GM12878 (cell line): ENCODE measurements at regions not wholly inside any gene's neighbourhood (a gene's known extent, or its start where the extent isn't known, plus 50 kb on each side); places are given as distances from the start of the nearest gene placed in this dataset.

Experiments
- ATAC-seq: fragments of 200-7000 bp; cut with Tn5 transposase; 3 replicates; pipeline ENCODE4 v1.9.1; 2020; ENCODE audit warnings: mild to moderate bottlenecking, moderate library complexity
- BruUV-seq: library from RNA; stranded (reverse); fragments of 400-500 nt; replicated peaks from 2 replicates; lab custom pipeline; 2021; lab: Mats Ljungman, UMichigan
- CTCF ChIA-PET: fragments of 300-600 bp; sonication (Branson Sonifier 250); formaldehyde crosslinking; extraction: SDS; loops from one replicate; lab custom pipeline; 2021; ENCODE audit warnings: inconsistent platforms; lab: Yijun Ruan, JAX
- POLR2A ChIA-PET: fragments of 350-600 bp; formaldehyde crosslinking; extraction: SDS; loops from one replicate; lab custom pipeline; 2021; ENCODE audit warnings: inconsistent platforms; lab: Charles Lee
- RAD21 ChIA-PET: fragments of 300-600 bp; sonication (Branson Sonifier 250); formaldehyde crosslinking; loops from one replicate; lab custom pipeline; 2023; ENCODE audit warnings: antibody characterized with exemption; ENCODE audit not compliant: unreplicated experiment; lab: Charles Lee
- SMC1A ChIA-PET: fragments of 300-600 bp; sonication (Branson Sonifier 250); formaldehyde crosslinking; loops from one replicate; lab custom pipeline; 2023; ENCODE audit not compliant: unreplicated experiment, uncharacterized antibody; lab: Charles Lee
- DNase-seq: peaks from one replicate; pipeline ENCODE4 v3.0.0-alpha.2; 2011; ENCODE audit warnings: low read depth, low spot score
- FAIRE-seq: peaks from 3 replicates; lab custom pipeline; 2011; peaks lifted over from hg19 to GRCh38; lab: Jason Lieb, UNC
- H2AFZ ChIP-seq: 2 replicates; pipeline ENCODE4 v1.6.0; 2011; ENCODE audit warnings: low read depth, low read length, control low read depth; ENCODE audit not compliant: control insufficient read depth
- H3K27ac ChIP-seq: 2 replicates; pipeline ENCODE4 v1.5.1; 2011; ENCODE audit warnings: control low read depth; ENCODE audit not compliant: control insufficient read depth, insufficient read depth
- H3K27me3 ChIP-seq, 2 experiments: replicated peaks in 1 of 2; 2 replicates each; pipeline versions ENCODE4 v1.6.0 to v1.6.1; 2011; ENCODE audit warnings: low read length in 1 of 2; ENCODE audit not compliant: control insufficient read depth in 2 of 2, insufficient read depth in 2 of 2
- H3K36me3 ChIP-seq, 2 experiments: 2 replicates each; pipeline ENCODE4 v1.5.1; 2011; ENCODE audit warnings: low read length in 1 of 2; ENCODE audit not compliant: control insufficient read depth in 2 of 2, insufficient read depth in 2 of 2
- H3K4me1 ChIP-seq: 2 replicates; pipeline ENCODE4 v1.6.1; 2011; ENCODE audit warnings: mild to moderate bottlenecking, low read length, moderate library complexity, mixed read lengths; ENCODE audit not compliant: control insufficient read depth, insufficient read depth
- H3K4me2 ChIP-seq: 2 replicates; pipeline ENCODE4 v1.6.0; 2011; ENCODE audit warnings: control low read depth; ENCODE audit not compliant: control insufficient read depth, insufficient read depth
- H3K4me3 ChIP-seq: fragments of 200-600 bp; sonication (generic); 2 replicates; pipeline ENCODE4 v1.5.1; 2016
- H3K79me2 ChIP-seq: 2 replicates; pipeline ENCODE4 v1.6.0; 2011; ENCODE audit warnings: low read length; ENCODE audit not compliant: control insufficient read depth, insufficient read depth
- H3K9ac ChIP-seq: 2 replicates; pipeline ENCODE4 v1.8.0; 2011; ENCODE audit warnings: low read length, control low read depth, mixed read lengths; ENCODE audit not compliant: control insufficient read depth, insufficient read depth
- H3K9me3 ChIP-seq: replicated peaks from 3 replicates; pipeline ENCODE4 v1.5.1; 2011; ENCODE audit warnings: mild to moderate bottlenecking, low read length; ENCODE audit not compliant: control insufficient read depth, insufficient read depth
- H4K20me1 ChIP-seq: 2 replicates; pipeline ENCODE4 v1.6.0; 2011; ENCODE audit not compliant: control insufficient read depth, insufficient read depth
- ATF3 ChIP-seq: IDR thresholded peaks from 2 replicates; pipeline ENCODE4 v1.6.1; 2011; ENCODE audit warnings: low read depth, mild to moderate bottlenecking, low read length, moderate library complexity, borderline replicate concordance; ENCODE audit errors: extremely low read depth
- EGR1 ChIP-seq, 2 experiments: IDR thresholded peaks; 1 replicate in 1 of 2; 2 replicates in 1 of 2; pipeline ENCODE4 v1.6.1; 2011 to 2012; ENCODE audit warnings: low read depth in 2 of 2, low read length in 2 of 2, borderline replicate concordance in 1 of 2, mild to moderate bottlenecking in 1 of 2, moderate library complexity in 1 of 2
- ESRRA ChIP-seq: IDR thresholded peaks from 2 replicates; pipeline ENCODE4 v1.6.1; 2012; ENCODE audit warnings: mild to moderate bottlenecking, low read length, improper control_type of control experiment
- GATAD2B ChIP-seq: fragments of 450-650 bp; conservative IDR thresholded peaks from 2 replicates; pipeline ENCODE4 v1.6.1; 2017; ENCODE audit warnings: low read depth, mild to moderate bottlenecking, moderate library complexity
- HDAC2 ChIP-seq: fragments of 200-600 bp; sonication (generic); IDR thresholded peaks from 2 replicates; pipeline ENCODE4 v1.6.1; 2017
- KDM1A ChIP-seq: fragments of 200-600 bp; sonication (generic); IDR thresholded peaks from 2 replicates; pipeline ENCODE4 v1.6.1; 2016; ENCODE audit warnings: borderline replicate concordance
- LARP7 ChIP-seq: fragments of 450-650 bp; IDR thresholded peaks from 2 replicates; pipeline ENCODE4 v1.6.1; 2017; ENCODE audit warnings: mild to moderate bottlenecking
- MEF2A ChIP-seq: IDR thresholded peaks from 2 replicates; pipeline ENCODE4 v1.6.1; 2011; ENCODE audit warnings: low read depth, mild to moderate bottlenecking, low read length, moderate library complexity; ENCODE audit not compliant: insufficient read depth
- MTA2 ChIP-seq: fragments of 450-650 bp; IDR thresholded peaks from 2 replicates; pipeline ENCODE4 v1.6.1; 2016; ENCODE audit warnings: low read depth, mild to moderate bottlenecking, moderate library complexity
- NBN ChIP-seq: fragments of 450-650 bp; IDR thresholded peaks from 2 replicates; pipeline ENCODE4 v1.6.1; 2016
- POLR2AphosphoS2 ChIP-seq: IDR thresholded peaks from 2 replicates; pipeline ENCODE4 v1.6.1; 2011; ENCODE audit warnings: low read depth, mild to moderate bottlenecking, low read length, improper control_type of control experiment, moderate library complexity
- SIN3A ChIP-seq: IDR thresholded peaks from 2 replicates; pipeline ENCODE4 v1.6.1; 2012; ENCODE audit warnings: low read depth, low read length, improper control_type of control experiment
- SKIL ChIP-seq: fragments of 450-650 bp; IDR thresholded peaks from 2 replicates; pipeline ENCODE4 v1.6.1; 2017; ENCODE audit warnings: mild to moderate bottlenecking, low read depth, inconsistent platforms; ENCODE audit not compliant: poor library complexity, severe bottlenecking
- SREBF2 ChIP-seq: IDR thresholded peaks from 2 replicates; pipeline ENCODE4 v1.6.1; 2012; ENCODE audit warnings: mild to moderate bottlenecking, low read length
- TAF1 ChIP-seq: IDR thresholded peaks from 2 replicates; pipeline ENCODE4 v1.6.1; 2011; ENCODE audit warnings: mild to moderate bottlenecking, low read depth, low read length, borderline replicate concordance
- ZBTB4 ChIP-seq: fragments of 450-650 bp; formaldehyde crosslinking; IDR thresholded peaks from 2 replicates; pipeline ENCODE4 v1.4.0; 2022; ENCODE audit warnings: mild to moderate bottlenecking, moderate library complexity
- ZNF217 ChIP-seq: fragments of 450-650 bp; IDR thresholded peaks from 2 replicates; pipeline ENCODE4 v1.6.1; 2017; ENCODE audit warnings: antibody characterized with exemption, mild to moderate bottlenecking
- ZNF24 ChIP-seq: fragments of 450-650 bp; IDR thresholded peaks from 2 replicates; pipeline ENCODE4 v1.6.1; 2017; ENCODE audit warnings: antibody characterized with exemption, mild to moderate bottlenecking
- WGBS: methylation state at CpG from one replicate; pipeline ENCODE4 v1.1.6; 2016; ENCODE audit warnings: low lambda C conversion rate; ENCODE audit not compliant: insufficient replicate concordance, insufficient coverage; ENCODE audit errors: missing lambda C conversion rate; 5-methylcytosine and 5-hydroxymethylcytosine counted together
- in situ Hi-C: fragments of 300-500 bp; cut with MboI; formaldehyde crosslinking; loops from 9 replicates; pipeline ENCODE4 v1.14.3; 2018; ENCODE audit warnings: mixed read lengths
- intact Hi-C: fragments of 100-400 bp; cut with micrococcal nuclease; formaldehyde crosslinking; loops from one replicate; pipeline ENCODE4 v1.14.2; 2022; ENCODE audit not compliant: unreplicated experiment
- TF ChIP-seq, protein P1 (sequence below): fragments of 450-650 bp; IDR thresholded peaks from 2 replicates; pipeline ENCODE4 v1.6.1; 2017; ENCODE audit warnings: mild to moderate bottlenecking

GRCh38 chr5:58207076-58207475 lies 252.8 kb downstream of the PLK2 start (continued):
- TF ChIP-seq ZBTB4 (CRISPR knock-in tag) (no peak), GATAD2B (no peak), ZNF24 (no peak), ATF3 (no peak), POLR2AphosphoS2 (no peak), HDAC2 (no peak), LARP7 (no peak), NBN (no peak), TAF1 (no peak), ESRRA (no peak)

GRCh38 chr5:58204966-58205365 lies 254.9 kb downstream of the PLK2 start:
- CTCF ChIA-PET: interaction anchor here (1.7 kb wide), 1 partner anchor 256 kb away, joined by 5 read pairs; no protein-coding TSS in a partner anchor
- POLR2A ChIA-PET: no interaction called here
- no peaks in the 10 kb centered on the region for H3K79me2 ChIP-seq
- DNase-seq (no peak), ATAC-seq (no peak), FAIRE-seq (no peak)
- H3K36me3 ChIP-seq: no peaks in the 10 kb centered on the region
- H2AFZ ChIP-seq: no peak overlapping the region
- RAD21 ChIA-PET: no interaction called here
- no peaks in the 10 kb centered on the region for H3K4me1 ChIP-seq
- H3K4me2 ChIP-seq: no peak overlapping the region
- SMC1A ChIA-PET: no interaction called here
- H3K27me3 ChIP-seq: no peaks in the 10 kb centered on the region
- no TSS peak for BruUV-seq
- H3K9ac ChIP-seq: no peak overlapping the region
- intact Hi-C loops: no loop called here
- H3K9me3 ChIP-seq: no peaks in the 10 kb centered on the region
- WGBS: 30% methylated on average over 3 of the region's 3 CpGs
- no peak overlapping the region for H3K4me3 ChIP-seq
- H4K20me1 ChIP-seq: no peaks in the 10 kb centered on the region
- in situ Hi-C loops: no loop called here
- no peak overlapping the region for H3K27ac ChIP-seq
- TF ChIP-seq KDM1A (no peak), MTA2 (no peak), ZNF217 (no peak), MEF2A (no peak), EGR1 (IDR thresholded peaks at IDR 0.05; ENCODE audit: borderline replicate concordance in 1 of 2, low read depth in 2 of 2, low read length in 2 of 2) (no peak), SIN3A (no peak), SREBF2 (no peak), SKIL (no peak)
- TF ChIP-seq, protein P1, sequence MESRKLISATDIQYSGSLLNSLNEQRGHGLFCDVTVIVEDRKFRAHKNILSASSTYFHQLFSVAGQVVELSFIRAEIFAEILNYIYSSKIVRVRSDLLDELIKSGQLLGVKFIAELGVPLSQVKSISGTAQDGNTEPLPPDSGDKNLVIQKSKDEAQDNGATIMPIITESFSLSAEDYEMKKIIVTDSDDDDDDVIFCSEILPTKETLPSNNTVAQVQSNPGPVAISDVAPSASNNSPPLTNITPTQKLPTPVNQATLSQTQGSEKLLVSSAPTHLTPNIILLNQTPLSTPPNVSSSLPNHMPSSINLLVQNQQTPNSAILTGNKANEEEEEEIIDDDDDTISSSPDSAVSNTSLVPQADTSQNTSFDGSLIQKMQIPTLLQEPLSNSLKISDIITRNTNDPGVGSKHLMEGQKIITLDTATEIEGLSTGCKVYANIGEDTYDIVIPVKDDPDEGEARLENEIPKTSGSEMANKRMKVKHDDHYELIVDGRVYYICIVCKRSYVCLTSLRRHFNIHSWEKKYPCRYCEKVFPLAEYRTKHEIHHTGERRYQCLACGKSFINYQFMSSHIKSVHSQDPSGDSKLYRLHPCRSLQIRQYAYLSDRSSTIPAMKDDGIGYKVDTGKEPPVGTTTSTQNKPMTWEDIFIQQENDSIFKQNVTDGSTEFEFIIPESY: no peak
